Liver (tissue), 8 donors: ENCODE measurements at regions not wholly inside any gene's neighbourhood (a gene's known extent, or its start where the extent isn't known, plus 50 kb on each side); places are given as distances from the start of the nearest gene placed in this dataset.

Experiments
- DNase-seq: peaks from one replicate; pipeline ENCODE4 v3.0.0-alpha.2; 2017; ENCODE audit warnings: low spot score
- H3K27ac ChIP-seq, 2 donors: one replicate each; pipeline ENCODE4 v1.7.0; 2013; ENCODE audit warnings: inconsistent platforms in 2 of 2, low read length in 2 of 2, control low read depth in 1 of 2, low read depth in 1 of 2, mild to moderate bottlenecking in 1 of 2
- H3K27me3 ChIP-seq, 4 donors: one replicate each; pipeline versions ENCODE4 v1.6.1 to v1.7.0; 2013; ENCODE audit warnings: low read length in 3 of 4, inconsistent platforms in 1 of 4, mild to moderate bottlenecking in 1 of 4, moderate library complexity in 1 of 4; ENCODE audit not compliant: control insufficient read depth in 4 of 4, insufficient read depth in 4 of 4
- H3K36me3 ChIP-seq, 4 donors: one replicate each; pipeline versions ENCODE4 v1.6.1 to v1.7.0; 2013; ENCODE audit warnings: low read length in 3 of 4, mild to moderate bottlenecking in 3 of 4, low read depth in 1 of 4, moderate library complexity in 1 of 4; ENCODE audit not compliant: control insufficient read depth in 4 of 4, insufficient read depth in 3 of 4
- H3K4me1 ChIP-seq, 4 donors: one replicate each; pipeline versions ENCODE4 v1.6.1 to v1.7.0; 2013; ENCODE audit warnings: low read length in 3 of 4, mild to moderate bottlenecking in 3 of 4, moderate library complexity in 1 of 4; ENCODE audit not compliant: control insufficient read depth in 4 of 4, insufficient read depth in 4 of 4
- H3K4me3 ChIP-seq, 3 donors: one replicate each; pipeline versions ENCODE4 v1.6.1 to v1.7.0; 2013; ENCODE audit warnings: low read length in 3 of 3, control low read depth in 1 of 3, low read depth in 1 of 3, mild to moderate bottlenecking in 1 of 3
- H3K9ac ChIP-seq, 2 donors: one replicate each; pipeline ENCODE4 v1.7.0; 2013; ENCODE audit warnings: low read length in 2 of 2, mild to moderate bottlenecking in 2 of 2, moderate library complexity in 2 of 2, control low read depth in 1 of 2, low read depth in 1 of 2
- H3K9me3 ChIP-seq, 4 donors: one replicate each; pipeline versions ENCODE4 v1.6.1 to v1.7.0; 2013; ENCODE audit warnings: low read length in 3 of 4; ENCODE audit not compliant: control insufficient read depth in 4 of 4
- ATF3 ChIP-seq: IDR thresholded peaks from 2 replicates; pipeline ENCODE4 v1.6.1; 2016; ENCODE audit warnings: antibody characterized with exemption
- CTCF ChIP-seq: fragments of 150-350 bp; IDR thresholded peaks from 2 replicates; pipeline ENCODE4 v1.5.1; 2017; ENCODE audit warnings: improper control_type of control experiment, low read depth, low read length; ENCODE audit not compliant: missing input control
- EGR1 ChIP-seq, 2 donors: IDR thresholded peaks; 2 replicates each; pipeline ENCODE4 v1.6.1; 2016 to 2018; ENCODE audit warnings: antibody characterized with exemption in 2 of 2, low read depth in 2 of 2
- FOXA1 ChIP-seq: IDR thresholded peaks from 2 replicates; pipeline ENCODE4 v1.6.1; 2016; ENCODE audit warnings: antibody characterized with exemption
- FOXA2 ChIP-seq: IDR thresholded peaks from 2 replicates; pipeline ENCODE4 v1.6.1; 2016; ENCODE audit warnings: antibody characterized with exemption
- GABPA ChIP-seq, 2 donors: IDR thresholded peaks in 1 of 2; conservative IDR thresholded peaks in 1 of 2; 2 replicates each; pipeline ENCODE4 v1.6.1; 2016; ENCODE audit warnings: antibody characterized with exemption in 2 of 2, mild to moderate bottlenecking in 1 of 2, moderate library complexity in 1 of 2
- HNF4A ChIP-seq, 2 donors: conservative IDR thresholded peaks; 2 replicates each; pipeline ENCODE4 v1.6.1; 2016; ENCODE audit warnings: antibody characterized with exemption in 2 of 2, mild to moderate bottlenecking in 2 of 2
- HNF4G ChIP-seq: IDR thresholded peaks from 2 replicates; pipeline ENCODE4 v1.6.1; 2016; ENCODE audit warnings: antibody characterized with exemption
- JUND ChIP-seq, 2 donors: IDR thresholded peaks; 2 replicates each; pipeline ENCODE4 v1.6.1; 2016; ENCODE audit warnings: antibody characterized with exemption in 2 of 2
- NR2F2 ChIP-seq: IDR thresholded peaks from 2 replicates; pipeline ENCODE4 v1.6.1; 2016; ENCODE audit warnings: antibody characterized with exemption
- RAD21 ChIP-seq, 2 donors: IDR thresholded peaks; 2 replicates each; pipeline ENCODE4 v1.6.1; 2016; ENCODE audit warnings: antibody characterized with exemption in 2 of 2, mild to moderate bottlenecking in 2 of 2
- REST ChIP-seq: IDR thresholded peaks from 2 replicates; pipeline ENCODE4 v1.6.1; 2016; ENCODE audit warnings: antibody characterized with exemption, mild to moderate bottlenecking
- RXRA ChIP-seq, 2 donors: IDR thresholded peaks; 2 replicates each; pipeline ENCODE4 v1.6.1; 2017 to 2018; ENCODE audit warnings: antibody characterized with exemption in 2 of 2, mild to moderate bottlenecking in 1 of 2
- SP1 ChIP-seq: IDR thresholded peaks from 2 replicates; pipeline ENCODE4 v1.6.1; 2018; ENCODE audit warnings: antibody characterized with exemption, mild to moderate bottlenecking
- TAF1 ChIP-seq: conservative IDR thresholded peaks from 2 replicates; pipeline ENCODE4 v1.6.1; 2016; ENCODE audit warnings: antibody characterized with exemption, mild to moderate bottlenecking
- YY1 ChIP-seq: IDR thresholded peaks from 2 replicates; pipeline ENCODE4 v1.6.1; 2016; ENCODE audit warnings: antibody characterized with exemption, mild to moderate bottlenecking
- WGBS: extraction: QIAGEN DNeasy Blood & Tissue Kit; methylation state at CpG from one replicate; pipeline ENCODE4 v1.1.7; 2013; 5-methylcytosine and 5-hydroxymethylcytosine counted together
- TF ChIP-seq, protein P1 (sequence below): IDR thresholded peaks from 2 replicates; pipeline ENCODE4 v1.6.1; 2016; ENCODE audit warnings: antibody characterized with exemption
- TF ChIP-seq, protein P2 (sequence below): IDR thresholded peaks from 2 replicates; pipeline ENCODE4 v1.6.1; 2016; ENCODE audit warnings: antibody characterized with exemption
- donor health status: healthy.
- donor health status: healthy.
- donor health status: healthy.
- donor health status: healthy.
- donor health status: healthy.

GRCh38 chr2:149814049-149814448 lies 226.5 kb upstream of the MMADHC start:
- 56% methylated on average over 1 of the region's 1 CpG for WGBS
- DNase-seq: no peak
- Histone ChIP-seq H3K9me3 (no peaks in the 10 kb centered on the region), H3K36me3 (no peaks in the 10 kb centered on the region), H3K9ac (no peak overlapping the region), H3K27me3 (no peaks in the 10 kb centered on the region), H3K4me3 (no peak overlapping the region), H3K27ac (no peak overlapping the region), H3K4me1 (peaks cover 0 to 8% (median 2%) of the 10 kb centered on the region in 4 donors)
- TF ChIP-seq RXRA (IDR thresholded peaks at IDR 0.05): no peak
- no peak for TF ChIP-seq NR2F2
- TF ChIP-seq SP1: no peak
- no peak for TF ChIP-seq JUND (IDR thresholded peaks at IDR 0.05)
- TF ChIP-seq, protein P1, sequence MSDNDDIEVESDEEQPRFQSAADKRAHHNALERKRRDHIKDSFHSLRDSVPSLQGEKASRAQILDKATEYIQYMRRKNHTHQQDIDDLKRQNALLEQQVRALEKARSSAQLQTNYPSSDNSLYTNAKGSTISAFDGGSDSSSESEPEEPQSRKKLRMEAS: no peak
- TF ChIP-seq EGR1 (IDR thresholded peaks at IDR 0.05; ENCODE audit: low read depth in 2 of 2): no peak
- no peak for TF ChIP-seq FOXA1
- TF ChIP-seq, protein P2, sequence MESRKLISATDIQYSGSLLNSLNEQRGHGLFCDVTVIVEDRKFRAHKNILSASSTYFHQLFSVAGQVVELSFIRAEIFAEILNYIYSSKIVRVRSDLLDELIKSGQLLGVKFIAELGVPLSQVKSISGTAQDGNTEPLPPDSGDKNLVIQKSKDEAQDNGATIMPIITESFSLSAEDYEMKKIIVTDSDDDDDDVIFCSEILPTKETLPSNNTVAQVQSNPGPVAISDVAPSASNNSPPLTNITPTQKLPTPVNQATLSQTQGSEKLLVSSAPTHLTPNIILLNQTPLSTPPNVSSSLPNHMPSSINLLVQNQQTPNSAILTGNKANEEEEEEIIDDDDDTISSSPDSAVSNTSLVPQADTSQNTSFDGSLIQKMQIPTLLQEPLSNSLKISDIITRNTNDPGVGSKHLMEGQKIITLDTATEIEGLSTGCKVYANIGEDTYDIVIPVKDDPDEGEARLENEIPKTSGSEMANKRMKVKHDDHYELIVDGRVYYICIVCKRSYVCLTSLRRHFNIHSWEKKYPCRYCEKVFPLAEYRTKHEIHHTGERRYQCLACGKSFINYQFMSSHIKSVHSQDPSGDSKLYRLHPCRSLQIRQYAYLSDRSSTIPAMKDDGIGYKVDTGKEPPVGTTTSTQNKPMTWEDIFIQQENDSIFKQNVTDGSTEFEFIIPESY: no peak
- TF ChIP-seq HNF4G: no peak
- TF ChIP-seq REST: no peak
- TF ChIP-seq GABPA (IDR thresholded peaks at IDR 0.05 in 1 of 2, conservative IDR thresholded peaks at IDR 0.05 in 1 of 2): no peak
- TF ChIP-seq FOXA2: no peak
- TF ChIP-seq HNF4A (conservative IDR thresholded peaks at IDR 0.05): no peak
- TF ChIP-seq TAF1: no peak
- TF ChIP-seq ATF3: no peak
- no peak for TF ChIP-seq RAD21 (IDR thresholded peaks at IDR 0.05)
- TF ChIP-seq YY1: no peak
- no peak for TF ChIP-seq CTCF

GRCh38 chr2:149808556-149808955 lies 221.0 kb upstream of the MMADHC start:
- Histone ChIP-seq H3K9ac (no peak overlapping the region), H3K27me3 (no peaks in the 10 kb centered on the region), H3K27ac (no peak overlapping the region), H3K9me3 (no peaks in the 10 kb centered on the region), H3K4me1 (no peaks in the 10 kb centered on the region), H3K4me3 (no peak overlapping the region), H3K36me3 (no peaks in the 10 kb centered on the region)
- 73% methylated on average over 2 of the region's 2 CpGs for WGBS
- no peak for TF ChIP-seq CTCF
- TF ChIP-seq NR2F2: no peak
- no peak for TF ChIP-seq HNF4G
- no peak for TF ChIP-seq HNF4A (conservative IDR thresholded peaks at IDR 0.05)
- TF ChIP-seq RAD21 (IDR thresholded peaks at IDR 0.05): no peak
- TF ChIP-seq SP1: no peak
- TF ChIP-seq, protein P1: no peak
- TF ChIP-seq, protein P2: no peak
- DNase-seq: no peak
